ENCODE measurements at regions not wholly inside any gene's neighbourhood (a gene's known extent, or its start where the extent isn't known, plus 50 kb on each side); places are given as distances from the start of the nearest gene placed in this dataset.

DNA sequence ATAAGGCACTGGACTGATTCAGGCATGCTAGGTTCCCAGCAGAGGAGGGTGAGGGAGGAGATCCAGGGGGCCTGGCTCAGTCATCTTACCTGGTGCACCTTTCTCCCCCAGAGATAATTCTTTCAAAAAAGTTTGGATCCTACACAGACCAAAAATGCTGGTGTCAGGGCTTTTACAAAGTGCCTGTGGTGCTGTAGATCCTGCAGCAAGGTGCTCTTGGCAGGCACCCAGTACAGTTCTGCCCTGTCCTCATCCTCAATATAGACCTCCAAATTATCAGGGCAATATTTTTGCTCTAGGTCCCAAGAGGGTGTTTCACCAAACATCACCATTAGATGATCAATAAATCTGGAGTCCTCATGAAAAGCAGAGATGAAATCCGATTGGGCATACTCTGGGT, 78.5 kb upstream of the IGFBP3 start:
- DNase-seq: no peak
- POLR2A ChIA-PET: no interaction called here
- H3K36me3 Mint-ChIP-seq (ENCODE audit: low read depth): no peaks in the 10 kb centered on the region

DNA sequence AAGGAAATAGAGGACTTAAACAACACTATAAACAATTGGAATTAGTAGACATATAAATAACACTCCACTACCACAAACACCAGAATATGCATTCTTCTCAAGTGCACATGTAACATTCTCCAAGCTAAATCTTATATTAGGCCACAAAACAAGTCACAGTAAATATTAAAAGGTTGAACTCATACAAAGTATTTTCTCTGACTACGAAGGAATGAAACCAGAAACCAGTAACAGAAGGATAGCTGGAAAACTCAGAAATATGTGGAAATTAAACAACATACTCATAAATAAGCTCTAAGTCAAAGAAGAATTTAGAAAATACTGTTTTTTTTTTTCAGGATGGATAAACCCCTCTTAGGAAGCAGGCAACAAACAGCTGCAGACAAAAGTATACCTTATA, 77.4 kb upstream of the IGFBP3 start:
- Mint-ChIP-seq H3K4me3 (no peak overlapping the region), H3K4me1 (no peaks in the 10 kb centered on the region), H3K9me3 (peaks cover 14% of the 10 kb centered on the region), H3K27ac (no peak overlapping the region), H3K27me3 (no peaks in the 10 kb centered on the region), H3K36me3 (ENCODE audit: low read depth) (no peaks in the 10 kb centered on the region)
- no peak for DNase-seq
- CTCF ChIA-PET: no interaction called here
- POLR2A ChIA-PET: no interaction called here

More for the DNA sequence above, 78.5 kb upstream of the IGFBP3 start:
- Mint-ChIP-seq H3K9me3 (peaks cover 14% of the 10 kb centered on the region), H3K4me1 (no peaks in the 10 kb centered on the region), H3K4me3 (no peak overlapping the region), H3K27me3 (no peaks in the 10 kb centered on the region), H3K27ac (no peak overlapping the region)
- CTCF ChIA-PET: no interaction called here

DNA sequence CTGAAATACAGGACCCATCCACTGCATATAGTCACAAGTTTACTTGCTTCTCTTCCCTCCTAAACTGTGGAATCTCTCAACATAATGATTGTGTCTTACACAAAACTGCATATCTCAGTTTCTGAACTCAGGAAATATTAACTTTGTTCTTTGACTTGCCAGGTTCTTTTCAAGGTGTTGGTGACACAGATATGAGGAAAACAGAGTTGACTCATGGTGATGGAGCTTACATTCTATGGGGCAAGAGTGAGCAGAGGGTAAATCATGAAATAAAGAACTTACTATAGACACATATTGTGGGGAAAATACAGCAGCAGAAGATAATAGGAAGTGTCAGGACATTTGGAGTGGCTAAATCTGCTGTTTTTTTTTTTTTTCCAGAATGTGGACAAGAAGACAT, 72.5 kb upstream of the IGFBP3 start:
- CTCF ChIA-PET: no interaction called here
- Mint-ChIP-seq H3K27me3 (no peaks in the 10 kb centered on the region), H3K4me1 (no peaks in the 10 kb centered on the region), H3K36me3 (ENCODE audit: low read depth) (no peaks in the 10 kb centered on the region), H3K27ac (no peak overlapping the region), H3K4me3 (no peak overlapping the region), H3K9me3 (peaks cover 16% of the 10 kb centered on the region)
- POLR2A ChIA-PET: no interaction called here
- DNase-seq: no peak

DNA sequence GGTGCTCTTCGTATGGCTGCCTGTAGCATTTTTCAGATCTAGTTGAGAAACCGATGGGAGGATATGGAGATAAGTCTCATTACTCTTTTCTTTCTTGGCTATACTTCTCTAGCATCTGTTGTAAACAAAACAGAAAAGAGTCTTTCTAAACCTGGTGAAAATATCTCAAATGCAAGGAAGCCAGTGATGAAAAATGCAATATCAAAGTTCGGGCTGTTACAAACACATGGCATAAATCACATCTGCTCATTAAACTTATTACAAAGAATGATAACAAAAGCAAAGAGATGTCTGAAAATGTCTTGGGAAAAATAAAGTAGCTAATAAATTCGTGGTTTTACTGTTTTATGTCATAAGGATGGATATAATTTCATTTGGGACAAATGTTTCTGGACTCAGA, 71.8 kb upstream of the IGFBP3 start:
- Mint-ChIP-seq H3K4me3 (no peak overlapping the region), H3K27me3 (no peaks in the 10 kb centered on the region), H3K9me3 (peaks cover 12% of the 10 kb centered on the region), H3K27ac (no peak overlapping the region), H3K36me3 (ENCODE audit: low read depth) (no peaks in the 10 kb centered on the region), H3K4me1 (no peaks in the 10 kb centered on the region)
- DNase-seq: no peak
- ChIA-PET CTCF (no interaction called here), POLR2A (no interaction called here)

DNA sequence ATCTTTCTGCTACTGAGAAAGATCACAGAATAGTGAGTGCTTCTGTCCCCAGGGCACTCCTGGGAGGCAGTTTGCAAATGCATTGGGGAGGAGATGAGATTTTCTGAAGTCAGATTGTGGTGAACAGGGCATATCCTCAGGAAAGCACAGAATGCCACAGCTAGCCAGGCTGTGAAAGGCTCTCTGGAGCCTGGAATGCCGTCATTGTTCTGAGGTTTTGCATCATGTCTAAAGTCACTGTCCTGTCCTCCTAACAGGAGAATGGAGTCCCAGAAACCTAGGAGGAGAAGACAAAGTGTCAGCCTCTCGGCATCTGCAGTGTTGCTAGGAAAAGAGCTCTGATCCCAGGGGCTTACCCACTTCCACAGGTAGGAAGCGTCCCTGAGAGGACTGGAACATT, 69.2 kb upstream of the IGFBP3 start:
- no peak overlapping the region for H3K4me3 Mint-ChIP-seq
- no peak for DNase-seq
- H3K36me3 Mint-ChIP-seq (ENCODE audit: low read depth): no peaks in the 10 kb centered on the region
- H3K27ac Mint-ChIP-seq: no peak overlapping the region
- ChIA-PET POLR2A (no interaction called here), CTCF (no interaction called here)
- no peaks in the 10 kb centered on the region for H3K4me1 Mint-ChIP-seq
- H3K27me3 Mint-ChIP-seq: no peaks in the 10 kb centered on the region
- H3K9me3 Mint-ChIP-seq: peaks cover 2% of the 10 kb centered on the region

DNA sequence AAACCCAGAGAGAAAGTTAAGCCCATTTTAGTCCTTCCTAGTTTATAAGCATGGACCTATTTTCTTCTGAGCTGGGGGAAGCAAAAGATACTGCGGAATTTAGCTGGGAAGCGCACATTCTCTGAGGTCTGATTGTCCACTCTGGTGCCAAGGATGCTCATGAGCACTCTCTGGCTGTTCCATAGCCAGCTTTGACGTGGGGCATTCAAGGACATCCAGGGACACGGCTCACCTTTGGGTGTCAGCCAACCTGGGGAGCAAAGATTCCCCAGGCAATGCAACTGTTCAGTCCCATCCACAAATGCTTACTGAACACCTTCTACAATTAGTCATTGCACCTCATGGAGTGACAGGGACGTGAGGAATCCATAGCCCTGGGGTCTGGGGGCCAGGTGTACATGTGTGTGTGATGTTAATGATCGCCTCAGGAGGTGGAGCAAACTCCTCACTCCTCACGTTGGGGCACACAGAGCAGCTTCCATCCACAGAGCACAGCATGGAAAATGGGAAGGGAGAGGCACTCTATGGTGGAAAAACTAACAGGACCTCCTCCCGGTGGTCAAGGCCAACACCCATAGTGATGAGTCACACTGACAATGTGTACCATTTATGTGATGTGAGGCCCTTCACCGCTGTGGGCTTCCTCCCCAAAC, 67.5 kb upstream of the IGFBP3 start:
- H3K27ac Mint-ChIP-seq: no peak overlapping the region
- POLR2A ChIA-PET: no interaction called here
- CTCF ChIA-PET: interaction anchor here (0.7 kb wide), 1 partner anchor 10 kb away, joined by 3 read pairs; no protein-coding TSS in a partner anchor
- no peaks in the 10 kb centered on the region for H3K27me3 Mint-ChIP-seq
- peaks cover 2% of the 10 kb centered on the region for H3K9me3 Mint-ChIP-seq
- no peaks in the 10 kb centered on the region for H3K36me3 Mint-ChIP-seq (ENCODE audit: low read depth)
- DNase-seq: no peak
- H3K4me1 Mint-ChIP-seq: no peaks in the 10 kb centered on the region
- H3K4me3 Mint-ChIP-seq: no peak overlapping the region

DNA sequence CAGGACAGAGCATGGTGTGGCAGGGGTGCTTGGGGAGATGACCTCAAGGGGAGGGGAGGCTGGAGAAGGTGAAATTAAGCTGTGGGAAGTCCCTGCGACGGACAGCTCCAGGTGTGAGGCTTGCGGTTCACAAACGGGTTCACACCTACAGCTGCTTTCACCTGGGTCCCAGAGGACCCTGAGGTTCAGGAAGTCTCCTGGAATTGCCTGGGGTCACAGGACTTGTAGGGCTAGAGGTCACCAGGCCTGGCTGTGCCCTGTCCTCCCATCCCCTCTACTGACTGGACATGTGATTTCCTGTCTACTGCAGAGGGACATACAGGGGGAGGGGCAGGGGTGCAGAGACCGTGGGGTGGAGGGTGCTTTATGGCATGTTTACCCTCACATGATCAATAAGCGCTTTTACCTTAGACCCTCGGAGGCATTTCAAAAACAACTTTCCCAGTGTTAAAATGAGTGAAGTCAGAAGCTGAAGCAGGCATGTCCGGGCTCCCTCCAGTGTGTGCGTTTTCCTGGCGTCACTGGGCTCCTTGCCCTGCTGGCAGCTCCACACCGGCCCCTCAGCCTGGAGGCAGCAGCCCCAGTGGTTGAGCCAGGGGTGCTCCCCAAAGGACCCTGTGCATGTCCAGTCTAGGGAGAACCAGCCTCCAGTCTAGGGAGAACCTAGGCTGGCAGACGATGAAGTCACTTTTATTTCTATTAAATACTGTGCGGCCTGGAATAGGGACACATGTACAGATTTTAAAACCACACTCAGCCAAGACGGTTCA, 66.6 kb upstream of the IGFBP3 start:
- Mint-ChIP-seq H3K9me3 (peaks cover 2% of the 10 kb centered on the region), H3K4me1 (no peaks in the 10 kb centered on the region), H3K27me3 (no peaks in the 10 kb centered on the region), H3K27ac (no peak overlapping the region), H3K4me3 (no peak overlapping the region), H3K36me3 (ENCODE audit: low read depth) (no peaks in the 10 kb centered on the region)
- DNase-seq: no peak
- POLR2A ChIA-PET: no interaction called here
- CTCF ChIA-PET: no interaction called here

DNA sequence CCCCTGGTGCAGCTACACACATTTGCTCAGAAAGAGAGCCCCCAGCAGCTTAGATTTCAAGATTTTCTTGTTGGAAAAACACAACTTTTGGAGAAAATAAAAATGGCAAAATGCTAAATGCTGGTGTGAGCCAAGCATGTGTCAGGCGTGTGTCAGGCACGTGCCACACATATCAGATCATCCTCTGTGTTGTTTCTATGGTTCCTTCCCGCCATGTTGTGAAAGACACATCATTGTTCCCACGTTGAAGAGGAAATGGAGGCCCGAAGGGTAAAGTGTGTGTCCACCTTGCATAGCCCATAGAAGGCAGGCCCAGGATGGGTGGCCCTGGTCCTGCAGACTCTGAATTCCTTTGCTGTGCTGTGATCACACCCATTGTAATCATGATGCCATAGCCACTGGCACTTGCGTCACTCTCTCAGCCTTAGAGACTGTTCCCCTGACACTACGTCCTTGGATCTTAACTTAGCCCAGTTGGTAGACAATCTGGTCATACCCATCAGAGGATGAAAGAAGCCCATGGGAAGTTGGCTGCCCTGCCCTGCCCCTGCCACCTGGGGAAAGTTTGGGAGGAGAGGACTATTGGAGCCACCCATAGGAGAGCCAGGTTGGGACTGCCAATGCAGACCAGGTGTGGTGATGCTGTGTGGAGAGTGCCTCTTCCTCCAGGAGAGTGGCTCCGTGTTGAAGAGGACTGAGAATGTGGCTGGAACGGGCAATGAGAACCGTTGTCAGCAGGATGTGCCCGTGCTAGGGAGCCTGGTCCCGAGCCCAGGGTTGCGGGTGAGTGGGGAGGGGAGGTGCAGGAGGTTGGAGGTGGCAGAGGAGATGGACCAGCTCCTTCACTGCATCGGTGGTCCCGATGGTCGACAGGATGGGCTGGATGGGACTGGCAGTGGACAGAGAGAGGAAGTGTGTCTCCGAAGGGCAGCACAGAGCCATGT, 65.6 kb upstream of the IGFBP3 start:
- H3K4me3 Mint-ChIP-seq: no peak overlapping the region
- ChIA-PET POLR2A (no interaction called here), CTCF (no interaction called here)

DNA sequence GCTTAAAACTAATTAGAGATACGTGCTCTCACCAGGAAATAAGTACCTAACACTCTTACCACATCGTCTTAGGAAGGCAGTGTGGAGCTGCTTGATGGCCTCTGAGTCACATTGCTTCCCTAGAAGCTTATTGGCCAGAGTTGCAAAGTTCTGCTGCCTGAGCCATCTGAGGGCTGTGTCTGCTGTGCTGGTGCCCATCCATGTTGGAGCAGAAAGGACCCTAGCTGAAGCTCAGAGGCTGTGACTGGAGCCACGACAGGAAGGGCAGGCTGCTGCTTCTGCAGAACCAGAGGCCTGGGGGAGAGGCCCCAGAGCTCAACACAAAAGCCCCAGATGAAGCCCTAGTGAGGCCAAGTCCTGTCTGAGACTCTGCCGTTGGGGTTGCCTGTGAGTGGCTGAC, 64.8 kb upstream of the IGFBP3 start:
- H3K4me1 Mint-ChIP-seq: no peaks in the 10 kb centered on the region
- ChIA-PET CTCF (no interaction called here), POLR2A (no interaction called here)
- H3K4me3 Mint-ChIP-seq: no peak overlapping the region
- DNase-seq: no peak
- H3K27me3 Mint-ChIP-seq: no peaks in the 10 kb centered on the region
- no peak overlapping the region for H3K27ac Mint-ChIP-seq
- peaks cover 2% of the 10 kb centered on the region for H3K9me3 Mint-ChIP-seq
- H3K36me3 Mint-ChIP-seq (ENCODE audit: low read depth): no peaks in the 10 kb centered on the region

More for the DNA sequence above, 65.6 kb upstream of the IGFBP3 start:
- H3K9me3 Mint-ChIP-seq: peaks cover 4% of the 10 kb centered on the region
- H3K27me3 Mint-ChIP-seq: no peaks in the 10 kb centered on the region
- no peaks in the 10 kb centered on the region for H3K4me1 Mint-ChIP-seq
- no peak for DNase-seq
- H3K36me3 Mint-ChIP-seq (ENCODE audit: low read depth): no peaks in the 10 kb centered on the region
- no peak overlapping the region for H3K27ac Mint-ChIP-seq

DNA sequence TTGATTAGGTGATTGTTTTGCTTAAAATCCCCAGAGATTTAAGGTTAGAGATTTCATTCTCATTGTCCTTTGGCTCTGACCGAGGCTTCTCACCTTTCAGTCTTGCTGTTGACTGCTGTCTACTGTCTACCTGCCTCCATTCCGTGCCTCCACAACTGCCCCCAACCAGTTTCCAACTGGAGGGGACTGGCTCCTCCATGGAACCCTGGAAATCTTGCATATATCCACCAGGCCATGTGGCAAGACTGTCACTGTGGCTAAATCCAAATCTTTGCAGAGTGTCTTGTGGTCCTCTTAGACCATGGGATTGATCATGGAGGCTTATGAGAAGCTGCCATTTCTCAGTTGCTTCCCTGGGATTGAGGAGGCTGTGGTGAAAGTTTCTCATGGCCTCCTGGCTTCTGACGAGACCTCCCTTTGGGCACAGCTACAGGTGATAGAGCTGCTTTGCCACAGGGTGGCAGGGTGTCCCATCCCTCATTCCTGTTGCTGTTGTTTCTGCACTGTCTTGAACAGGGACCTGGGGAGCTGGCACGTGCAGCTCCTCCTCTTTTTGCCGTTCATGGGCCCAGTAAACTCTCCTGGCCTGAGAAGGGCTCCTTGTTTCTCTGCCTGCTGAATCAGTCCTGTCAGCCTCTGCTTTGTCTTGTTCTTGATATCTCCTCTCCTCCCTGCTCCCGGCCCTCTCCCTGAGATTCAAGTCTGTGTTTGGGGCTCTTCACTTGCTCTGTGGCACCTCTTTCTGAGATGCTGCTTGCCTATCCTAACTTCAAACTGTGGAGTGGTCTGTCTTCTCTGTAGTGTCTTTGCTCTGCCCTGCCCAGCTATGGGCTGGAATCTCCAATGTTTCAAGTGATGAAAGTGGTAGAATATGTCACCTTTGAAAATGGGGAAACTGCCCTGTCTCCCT, 63.6 kb upstream of the IGFBP3 start:
- DNase-seq: no peak
- Mint-ChIP-seq H3K4me1 (no peaks in the 10 kb centered on the region), H3K4me3 (no peak overlapping the region), H3K27ac (no peak overlapping the region), H3K27me3 (no peaks in the 10 kb centered on the region), H3K36me3 (ENCODE audit: low read depth) (no peaks in the 10 kb centered on the region), H3K9me3 (peaks cover 2% of the 10 kb centered on the region)
- ChIA-PET POLR2A (no interaction called here), CTCF (no interaction called here)

DNA sequence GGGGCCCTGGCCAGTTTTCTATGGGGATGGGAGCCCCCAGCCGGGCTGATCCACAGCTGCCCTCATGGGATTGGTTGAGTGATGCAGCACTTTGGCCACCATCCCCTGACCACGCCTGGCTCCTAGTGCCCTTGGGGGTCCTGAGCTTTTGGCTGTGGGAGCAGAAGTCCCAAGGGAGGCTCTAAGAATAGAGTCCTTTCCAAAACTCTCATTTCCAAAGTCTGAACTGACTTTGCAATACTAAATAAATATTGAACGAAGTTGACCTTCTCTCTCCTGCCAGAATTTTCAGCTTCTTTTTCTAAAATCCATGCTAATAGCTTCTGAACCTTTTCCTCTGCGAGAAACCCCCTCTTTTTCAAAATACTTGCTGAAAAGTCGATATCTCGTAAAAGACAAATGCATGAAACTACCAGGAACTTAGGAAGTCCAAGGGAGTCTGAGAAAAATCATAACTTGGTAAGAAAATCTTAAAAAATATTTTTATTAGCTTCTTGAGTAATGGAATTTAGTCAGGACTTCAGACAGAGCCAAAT, 62.7 kb upstream of the IGFBP3 start:
- CTCF ChIA-PET: no interaction called here
- DNase-seq: no peak
- Mint-ChIP-seq H3K4me3 (no peak overlapping the region), H3K27ac (no peak overlapping the region), H3K27me3 (no peaks in the 10 kb centered on the region), H3K4me1 (no peaks in the 10 kb centered on the region), H3K9me3 (peaks cover 2% of the 10 kb centered on the region), H3K36me3 (ENCODE audit: low read depth) (no peaks in the 10 kb centered on the region)
- POLR2A ChIA-PET: no interaction called here

DNA sequence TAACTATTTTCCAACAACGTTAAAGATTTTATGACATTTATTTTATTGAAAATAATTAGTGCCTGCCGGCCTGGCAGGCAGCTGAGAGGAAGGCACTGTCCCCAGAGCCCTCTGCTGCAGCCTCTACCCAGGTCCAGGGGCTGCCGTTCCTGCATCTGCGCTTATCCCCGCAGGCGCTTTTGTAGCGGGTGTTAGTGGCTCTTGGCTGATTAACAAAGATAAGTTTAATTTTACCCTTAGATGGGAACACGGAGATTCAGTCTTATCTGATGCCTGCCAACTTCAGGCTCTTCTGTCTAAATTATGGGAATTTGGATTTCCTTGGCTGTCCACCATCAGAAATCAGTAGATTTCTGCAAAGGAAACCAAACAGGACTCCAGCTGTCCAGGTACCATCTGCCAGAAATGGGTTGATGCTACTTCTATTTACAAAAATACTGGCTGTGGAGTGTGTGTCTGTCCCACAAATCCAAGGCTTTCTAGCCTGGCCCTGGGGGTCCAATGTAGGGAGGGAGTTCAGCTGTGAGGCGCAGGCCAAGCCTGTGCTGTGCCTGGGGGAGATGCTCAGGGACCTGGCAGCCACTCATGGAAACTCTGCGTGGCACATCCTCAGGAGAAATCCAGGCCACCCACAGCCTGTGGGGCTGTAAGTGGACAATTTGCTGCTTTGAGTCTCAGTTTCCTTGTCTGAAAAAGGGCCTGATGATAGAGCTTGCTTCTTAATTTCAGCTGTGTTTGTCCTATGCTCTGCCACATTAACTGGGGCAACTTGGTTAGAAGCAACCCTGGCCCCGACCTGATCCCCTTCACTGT, 62.0 kb upstream of the IGFBP3 start:
- Mint-ChIP-seq H3K9me3 (peaks cover 2% of the 10 kb centered on the region), H3K27me3 (no peaks in the 10 kb centered on the region), H3K4me1 (no peaks in the 10 kb centered on the region), H3K4me3 (no peak overlapping the region), H3K36me3 (ENCODE audit: low read depth) (no peaks in the 10 kb centered on the region), H3K27ac (no peak overlapping the region)
- CTCF ChIA-PET: no interaction called here
- POLR2A ChIA-PET: no interaction called here
- no peak for DNase-seq

All from activated CD4-positive, alpha-beta T cell treated with anti-CD3 and anti-CD28 coated beads, Interleukin-2, amount 10 ng/mL, durations not matched to agents 7 days and 5 days (primary cell).